NOMO-1 treated with DMSO at 0.1 percent for 48 hours (cell line): ENCODE measurements at regions not wholly inside any gene's neighbourhood (a gene's known extent, or its start where the extent isn't known, plus 50 kb on each side); places are given as distances from the start of the nearest gene placed in this dataset.
"Not testable (repeated sequence)": the region's sequence is repeated elsewhere in the genome, so short reads cannot be mapped to it uniquely, and the experiment has no call there.

Source experiments
- DNase-seq: peaks from one replicate; lab custom pipeline; 2025; ENCODE audit not compliant: unreplicated experiment; lab: John Stamatoyannopoulos, UW

DNA sequence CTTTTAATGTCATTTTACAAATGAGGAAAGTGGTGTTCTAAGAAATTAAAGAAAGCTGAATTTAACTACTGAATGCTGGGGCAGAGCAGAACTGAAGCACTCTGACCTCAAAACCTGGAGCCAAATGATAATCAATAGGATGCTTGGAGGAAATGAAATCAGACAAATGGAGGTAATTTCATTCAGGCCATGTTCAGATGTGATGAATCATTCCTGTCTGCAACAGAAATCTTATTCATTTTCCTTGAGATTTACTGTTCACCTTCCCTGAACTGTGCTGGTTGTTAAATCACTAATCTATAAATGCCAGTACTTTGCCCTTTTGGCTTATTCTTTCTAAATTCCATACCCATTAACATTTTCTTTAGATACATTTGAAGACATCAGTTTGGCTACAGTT, 85.6 kb upstream of the SNX7 start:
- no peak for DNase-seq

GRCh38 chr1:98565951-98566350, 95.6 kb upstream of the SNX7 start:
- no peak for DNase-seq

GRCh38 chr1:98559291-98559690, 102.2 kb upstream of the SNX7 start:
- DNase-seq = no peak

GRCh38 chr1:98557895-98558294, 103.6 kb upstream of the SNX7 start:
- no peak for DNase-seq

- peak; percentile 31 for DNase-seq
Measured at GRCh38 chr1:98556521-98557158, 104.9 kb upstream of the SNX7 start.

GRCh38 chr1:98555814-98556213, 105.7 kb upstream of the SNX7 start:
- DNase-seq = no peak

GRCh38 chr1:98552576-98553074, 108.9 kb upstream of the SNX7 start:
- not testable (repeated sequence) for DNase-seq

DNA sequence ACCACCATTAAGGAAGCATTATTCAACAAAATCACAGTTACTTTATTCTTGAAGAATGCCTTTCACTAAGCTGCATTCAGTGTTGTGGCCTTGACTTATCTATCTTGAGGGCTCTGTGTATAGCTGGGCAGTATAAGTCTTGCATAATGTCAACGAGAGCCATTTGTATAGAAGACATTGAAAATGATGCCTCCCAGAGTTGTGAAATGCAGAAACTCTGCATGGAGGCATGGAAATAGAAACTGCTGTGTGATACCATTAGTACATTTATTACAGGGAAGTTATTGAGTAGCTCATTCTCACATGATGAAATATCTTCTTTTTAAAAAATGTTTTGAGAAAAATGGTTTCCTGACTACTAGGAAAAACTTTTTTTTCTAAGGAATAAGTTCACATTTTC, 111.4 kb upstream of the SNX7 start:
- DNase-seq = no peak

DNA sequence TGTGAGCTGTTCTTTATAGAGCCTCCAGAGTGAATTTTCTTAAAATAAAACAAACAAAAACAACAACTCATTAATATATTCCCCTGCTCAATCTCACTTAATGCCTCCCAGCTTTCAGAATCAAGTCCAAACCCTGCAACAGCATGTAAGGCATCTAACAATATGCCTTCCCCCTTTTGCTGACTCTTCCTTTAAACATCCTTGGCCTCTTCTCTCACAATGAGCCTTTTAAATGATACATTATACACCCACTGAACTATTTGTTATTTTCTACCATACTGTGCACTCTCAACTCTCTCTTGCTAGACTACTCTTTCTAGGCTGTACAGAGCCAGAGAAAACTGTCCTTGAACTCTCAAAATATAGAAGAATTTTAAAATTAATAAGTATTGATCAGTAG, 115.2 kb upstream of the SNX7 start:
- DNase-seq = no peak

DNA sequence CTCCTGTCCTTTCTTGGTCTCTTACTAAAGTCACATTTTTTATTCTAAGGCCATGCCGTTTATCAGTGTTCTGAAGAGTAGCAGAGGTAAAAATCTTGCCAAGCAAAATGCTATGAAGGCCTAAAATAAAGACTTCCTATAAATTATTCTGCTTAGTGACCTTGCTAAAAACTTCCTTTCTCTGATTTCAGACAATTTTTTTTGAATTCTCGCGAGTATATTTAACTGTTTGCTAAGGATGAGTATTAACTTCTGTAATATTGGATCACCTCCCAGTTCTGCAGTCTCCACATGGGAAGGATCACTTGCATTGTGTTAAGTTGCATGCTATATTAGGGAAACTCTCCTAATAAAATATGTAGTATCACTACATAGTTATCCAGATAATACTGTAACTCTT, 123.4 kb upstream of the SNX7 start:
- DNase-seq = no peak

- DNase-seq = no peak
Measured at GRCh38 chr1:98523256-98523655, 138.3 kb upstream of the SNX7 start.

GRCh38 chr1:98516306-98516705, 145.2 kb upstream of the SNX7 start:
- DNase-seq = no peak

- DNase-seq = no peak
Measured at GRCh38 chr1:98515744-98516143, 145.8 kb upstream of the SNX7 start.

GRCh38 chr1:98512216-98512615, 149.3 kb upstream of the SNX7 start:
- DNase-seq = not testable (repeated sequence)

DNA sequence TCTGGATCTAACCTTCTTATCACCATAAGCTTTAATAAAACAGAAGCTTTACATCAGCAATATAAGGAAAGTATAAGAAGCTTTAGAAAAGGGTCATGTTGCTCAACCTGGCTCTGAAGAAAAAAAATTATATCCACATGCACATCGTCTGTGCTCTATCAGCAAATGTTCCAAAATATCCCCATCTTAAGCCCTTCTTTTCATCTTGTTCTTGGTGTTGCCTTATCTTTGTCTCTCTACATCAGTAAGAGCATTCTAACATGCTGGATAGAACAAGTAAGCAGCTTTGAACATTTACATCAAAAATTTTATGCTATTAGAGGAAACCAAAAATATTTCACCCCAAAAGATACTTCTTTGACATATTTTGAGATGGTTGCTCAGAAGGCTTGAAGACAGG, 157.8 kb upstream of the SNX7 start:
- no peak for DNase-seq

DNA sequence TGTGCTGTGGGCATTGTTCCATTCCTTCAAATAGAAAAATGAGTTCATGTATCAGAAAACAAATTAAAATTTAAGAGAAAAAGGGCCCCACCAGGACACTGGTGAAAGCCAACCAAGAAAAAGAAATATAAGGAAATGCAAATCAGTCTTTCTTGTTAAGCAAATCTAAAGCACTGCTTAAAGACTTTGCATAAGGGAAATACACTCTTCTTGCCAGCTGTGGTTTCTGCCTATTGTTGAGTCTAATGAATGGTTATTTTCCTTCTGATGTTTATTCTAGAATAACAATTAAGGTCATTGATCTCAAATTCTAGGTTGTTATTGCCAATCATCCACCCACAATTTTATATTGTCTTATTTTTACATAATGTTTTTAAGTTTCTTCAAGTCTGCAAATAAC, 158.6 kb upstream of the SNX7 start:
- no peak for DNase-seq

DNA sequence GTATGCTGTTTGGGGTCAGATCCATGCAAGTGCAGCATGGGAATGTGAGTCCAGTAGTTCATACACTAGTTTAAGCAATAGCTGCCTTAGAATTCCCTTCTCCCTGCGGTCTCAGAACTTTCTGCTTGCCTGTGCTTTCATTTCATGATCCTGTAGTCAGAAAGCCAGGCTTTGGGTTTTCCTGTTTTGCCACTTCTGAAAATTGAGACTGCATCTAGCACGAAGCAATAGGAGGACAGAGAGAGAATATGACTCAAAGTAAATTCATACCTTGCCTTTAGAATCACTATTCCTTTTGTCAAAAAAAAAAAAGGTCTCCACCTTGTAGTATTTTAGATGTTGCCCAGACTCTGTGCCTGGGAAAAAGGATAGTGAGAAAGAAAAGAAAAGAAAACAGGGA, 161.2 kb upstream of the SNX7 start:
- no peak for DNase-seq

GRCh38 chr1:98498651-98499050, 162.9 kb upstream of the SNX7 start:
- DNase-seq = no peak

DNA sequence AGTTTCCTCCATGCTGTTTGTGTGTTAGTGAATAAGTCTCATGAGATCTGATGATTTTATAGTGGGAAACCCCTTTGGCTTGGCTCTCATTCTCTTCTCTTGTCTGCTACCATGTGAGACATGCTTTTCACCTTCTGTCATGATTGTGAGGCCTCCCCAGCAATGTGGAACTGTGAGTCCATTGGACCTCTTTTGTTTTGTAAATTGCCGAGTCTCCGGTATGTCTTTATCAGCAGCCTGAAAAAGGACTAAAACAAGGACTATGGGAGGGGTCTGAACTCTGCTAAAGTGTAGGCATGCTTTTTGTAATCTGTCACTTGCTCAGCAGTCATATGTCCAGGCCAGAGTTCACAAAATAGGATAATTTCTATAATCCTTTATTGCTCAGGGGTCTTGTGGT, 164.0 kb upstream of the SNX7 start:
- no peak for DNase-seq

GRCh38 chr1:98496256-98496995, 165.1 kb upstream of the SNX7 start:
- DNase-seq = no peak

GRCh38 chr1:98493469-98493868, 168.1 kb upstream of the SNX7 start:
- no peak for DNase-seq

- DNase-seq = no peak
Measured at GRCh38 chr1:98490099-98490498, 171.4 kb upstream of the SNX7 start.

DNA sequence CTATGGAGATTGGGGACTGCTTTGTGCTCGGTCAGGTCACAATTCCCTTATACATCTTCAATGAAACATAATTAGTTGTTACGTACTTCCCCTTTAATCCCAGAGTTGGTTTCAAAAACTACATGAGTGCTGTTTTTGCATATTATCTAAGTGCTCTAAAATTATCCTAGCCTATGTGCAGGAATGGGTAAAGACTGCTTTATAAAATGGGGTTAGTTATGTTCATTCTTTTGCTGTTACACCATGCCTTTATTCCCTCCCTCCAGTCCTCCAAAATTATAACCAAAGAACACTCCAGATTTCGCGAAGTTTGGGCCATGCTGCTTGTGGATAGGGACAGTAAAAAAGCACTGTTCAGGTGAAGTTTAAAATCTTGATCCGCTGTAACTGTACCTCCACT, 173.9 kb upstream of the SNX7 start:
- DNase-seq = no peak
